IMR-90 (cell line): ENCODE measurements at regions not wholly inside any gene's neighbourhood (a gene's known extent, or its start where the extent isn't known, plus 50 kb on each side); places are given as distances from the start of the nearest gene placed in this dataset.

Source experiments
- ATAC-seq: fragments of 200-7000 bp; cut with Tn5 transposase; 2 replicates; pipeline ENCODE4 v1.9.1; 2020; ENCODE audit warnings: low read depth, mild to moderate bottlenecking, moderate library complexity
- BruUV-seq: library from RNA; stranded (reverse); fragments of 400-500 nt; replicated peaks from 2 replicates; lab custom pipeline; 2021; lab: Mats Ljungman, UMichigan
- CTCF ChIA-PET: fragments of 300-600 bp; formaldehyde crosslinking; extraction: SDS; loops from one replicate; lab custom pipeline; 2021; ENCODE audit warnings: antibody characterized with exemption; lab: Yijun Ruan, JAX
- POLR2A ChIA-PET: fragments of 300-600 bp; sonication (Branson Sonifier 250); formaldehyde crosslinking; loops from one replicate; lab custom pipeline; 2022; ENCODE audit warnings: antibody characterized with exemption; ENCODE audit not compliant: unreplicated experiment; lab: Charles Lee
- DNase-seq: peaks from one replicate; pipeline ENCODE4 v3.0.0; 2013
- H2AFZ ChIP-seq: replicated peaks from 2 replicates; pipeline ENCODE3; 2013; ENCODE audit warnings: low read length, mild to moderate bottlenecking; ENCODE audit not compliant: poor library complexity
- H2AK5ac ChIP-seq: 2 replicates; pipeline ENCODE4 v1.6.1; 2013; ENCODE audit warnings: low read depth, low read length, inconsistent platforms
- H2AK9ac ChIP-seq: replicated peaks from 2 replicates; pipeline ENCODE3; 2013; ENCODE audit warnings: mild to moderate bottlenecking, low read depth, low read length, moderate library complexity; ENCODE audit not compliant: poor library complexity
- H2BK120ac ChIP-seq: 2 replicates; pipeline ENCODE4 v1.6.1; 2013; ENCODE audit warnings: low read depth, low read length, inconsistent platforms
- H2BK15ac ChIP-seq: 3 replicates; pipeline ENCODE4 v1.6.1; 2013; ENCODE audit warnings: low read depth, low read length, inconsistent platforms
- H2BK20ac ChIP-seq: 2 replicates; pipeline ENCODE4 v1.6.1; 2013; ENCODE audit warnings: low read depth, mild to moderate bottlenecking, inconsistent platforms, low read length, moderate library complexity
- H2BK5ac ChIP-seq: 2 replicates; pipeline ENCODE4 v1.6.1; 2013; ENCODE audit warnings: mild to moderate bottlenecking, low read depth, low read length, inconsistent platforms; ENCODE audit not compliant: poor library complexity, severe bottlenecking
- H3K14ac ChIP-seq: replicated peaks from 2 replicates; pipeline ENCODE4 v1.6.1; 2013; ENCODE audit warnings: low read depth, low read length, inconsistent platforms
- H3K18ac ChIP-seq: 2 replicates; pipeline ENCODE4 v1.6.1; 2013; ENCODE audit warnings: low read depth, low read length, control low read depth
- H3K23ac ChIP-seq: 2 replicates; pipeline ENCODE4 v1.6.1; 2013; ENCODE audit warnings: low read depth, low read length, inconsistent platforms
- H3K27ac ChIP-seq: 2 replicates; pipeline ENCODE4 v1.5.1; 2013; ENCODE audit warnings: mild to moderate bottlenecking, control low read depth, low read length; ENCODE audit not compliant: insufficient read depth
- H3K27me3 ChIP-seq: 2 replicates; pipeline ENCODE4 v1.6.1; 2013; ENCODE audit warnings: low read length; ENCODE audit not compliant: control insufficient read depth, insufficient read depth
- H3K36me3 ChIP-seq: 2 replicates; pipeline ENCODE4 v1.6.1; 2013; ENCODE audit warnings: low read length, mixed read lengths; ENCODE audit not compliant: control insufficient read depth, insufficient read depth
- H3K4ac ChIP-seq: 2 replicates; pipeline ENCODE4 v1.6.1; 2013; ENCODE audit warnings: low read depth, low read length, inconsistent platforms
- H3K4me1 ChIP-seq: 2 replicates; pipeline ENCODE4 v1.6.1; 2013; ENCODE audit warnings: low read length, mixed read lengths; ENCODE audit not compliant: control insufficient read depth, insufficient read depth
- H3K4me2 ChIP-seq: 2 replicates; pipeline ENCODE4 v1.6.1; 2013; ENCODE audit warnings: low read depth, mild to moderate bottlenecking, control low read depth, low read length, moderate library complexity
- H3K4me3 ChIP-seq: 2 replicates; pipeline ENCODE4 v1.5.1; 2013; ENCODE audit warnings: low read depth, mild to moderate bottlenecking, control low read depth, low read length, moderate library complexity; ENCODE audit not compliant: insufficient read depth
- H3K56ac ChIP-seq: 2 replicates; pipeline ENCODE4 v1.6.1; 2013; ENCODE audit warnings: low read length, inconsistent platforms; ENCODE audit not compliant: insufficient read depth; ENCODE audit errors: extremely low read depth
- H3K79me1 ChIP-seq, 2 experiments: 2 replicates each; pipeline ENCODE4 v1.6.1; 2013; ENCODE audit warnings: low read length in 2 of 2, inconsistent platforms in 1 of 2, low read depth in 1 of 2
- H3K9ac ChIP-seq: 2 replicates; pipeline ENCODE4 v1.6.1; 2013; ENCODE audit warnings: low read depth, low read length, control low read depth
- H3K9me1 ChIP-seq: 2 replicates; pipeline ENCODE4 v1.6.1; 2013; ENCODE audit warnings: low read length, inconsistent platforms; ENCODE audit not compliant: insufficient read depth
- H3K9me3 ChIP-seq: 2 replicates; pipeline ENCODE4 v1.6.1; 2013; ENCODE audit warnings: low read length; ENCODE audit not compliant: control insufficient read depth, insufficient read depth
- H4K20me1 ChIP-seq: 2 replicates; pipeline ENCODE4 v1.6.1; 2013; ENCODE audit warnings: low read length, inconsistent platforms; ENCODE audit not compliant: insufficient read depth
- H4K5ac ChIP-seq: 2 replicates; pipeline ENCODE4 v1.6.1; 2013; ENCODE audit warnings: mild to moderate bottlenecking, low read depth, low read length, control low read depth
- H4K8ac ChIP-seq, 2 experiments: 2 replicates each; pipeline ENCODE4 v1.6.1; 2013; ENCODE audit warnings: low read depth in 2 of 2, low read length in 2 of 2, control low read depth in 1 of 2, inconsistent platforms in 1 of 2
- H4K91ac ChIP-seq: 2 replicates; pipeline ENCODE4 v1.6.1; 2013; ENCODE audit warnings: low read depth, low read length, inconsistent platforms; ENCODE audit not compliant: insufficient read depth
- BHLHE40 ChIP-seq: fragments of 150-350 bp; IDR thresholded peaks from 2 replicates; pipeline ENCODE4 v1.6.1; 2016; ENCODE audit warnings: mild to moderate bottlenecking, low read depth, low read length
- CEBPB ChIP-seq: IDR thresholded peaks from 2 replicates; pipeline ENCODE4 v1.6.1; 2012; ENCODE audit warnings: low read depth, low read length, improper control_type of control experiment
- CHD1 ChIP-seq: IDR thresholded peaks from 2 replicates; pipeline ENCODE4 v1.6.1; 2012; ENCODE audit warnings: low read depth, low read length, improper control_type of control experiment
- CTCF ChIP-seq: conservative IDR thresholded peaks from 2 replicates; pipeline ENCODE4 v1.5.1; 2012; ENCODE audit warnings: mild to moderate bottlenecking, low read depth, low read length, improper control_type of control experiment
- ELK1 ChIP-seq: fragments of 150-350 bp; IDR thresholded peaks from 2 replicates; pipeline ENCODE4 v1.6.1; 2016; ENCODE audit warnings: low read depth, mild to moderate bottlenecking, low read length, moderate library complexity, borderline replicate concordance
- FOS ChIP-seq: fragments of 150-350 bp; IDR thresholded peaks from 2 replicates; pipeline ENCODE4 v1.6.1; 2016; ENCODE audit warnings: low read depth, low read length
- MAFK ChIP-seq: IDR thresholded peaks from 2 replicates; pipeline ENCODE4 v1.6.1; 2012; ENCODE audit warnings: low read depth, low read length, improper control_type of control experiment
- MAZ ChIP-seq: IDR thresholded peaks from 2 replicates; pipeline ENCODE4 v1.6.1; 2012; ENCODE audit warnings: low read depth, mild to moderate bottlenecking, low read length, improper control_type of control experiment, moderate library complexity, borderline replicate concordance
- MXI1 ChIP-seq: IDR thresholded peaks from 2 replicates; pipeline ENCODE4 v1.6.1; 2012; ENCODE audit warnings: low read depth, mild to moderate bottlenecking, low read length, moderate library complexity, borderline replicate concordance
- NFE2L2 ChIP-seq: fragments of 150-350 bp; IDR thresholded peaks from 2 replicates; pipeline ENCODE4 v1.6.1; 2016; ENCODE audit warnings: low read depth, mild to moderate bottlenecking, low read length
- POLR2A ChIP-seq: IDR thresholded peaks from 2 replicates; pipeline ENCODE4 v1.6.1; 2012; ENCODE audit warnings: mild to moderate bottlenecking, low read depth, low read length
- RAD21 ChIP-seq: IDR thresholded peaks from 2 replicates; pipeline ENCODE4 v1.6.1; 2012; ENCODE audit warnings: low read length, improper control_type of control experiment
- RCOR1 ChIP-seq: IDR thresholded peaks from 2 replicates; pipeline ENCODE4 v1.6.1; 2012; ENCODE audit warnings: mild to moderate bottlenecking, low read length, improper control_type of control experiment; ENCODE audit not compliant: insufficient replicate concordance
- RFX5 ChIP-seq: IDR thresholded peaks from 2 replicates; pipeline ENCODE4 v1.8.0; 2012; ENCODE audit warnings: low read depth, mild to moderate bottlenecking, low read length, moderate library complexity
- SMC3 ChIP-seq: fragments of 150-350 bp; IDR thresholded peaks from 2 replicates; pipeline ENCODE4 v1.6.1; 2016; ENCODE audit warnings: low read depth, mild to moderate bottlenecking, antibody characterized with exemption, low read length, moderate library complexity
- USF2 ChIP-seq: fragments of 150-350 bp; IDR thresholded peaks from 2 replicates; pipeline ENCODE4 v1.6.1; 2017; ENCODE audit warnings: mild to moderate bottlenecking, antibody characterized with exemption, low read length, low read depth
- WGBS, 2 experiments: methylation state at CpG; one replicate each; pipeline versions ENCODE4 v1.1.5 to v1.1.7; 2013; ENCODE audit warnings: missing lambda C conversion rate in 2 of 2; ENCODE audit not compliant: insufficient read length in 1 of 2; ENCODE audit errors: extremely low coverage in 2 of 2; 5-methylcytosine and 5-hydroxymethylcytosine counted together
- dilution Hi-C: fragments of 300-500 bp; cut with HindIII; formaldehyde crosslinking; loops from one replicate; pipeline ENCODE4 v1.14.3; 2018; ENCODE audit warnings: low sequenced_read_pairs; ENCODE audit not compliant: unreplicated experiment
- in situ Hi-C: fragments of 300-500 bp; cut with MboI; formaldehyde crosslinking; loops from 3 replicates; pipeline ENCODE4 v1.14.3; 2019; ENCODE audit warnings: low sequenced_read_pairs, inconsistent platforms, mixed read lengths
- intact Hi-C: fragments of 100-400 bp; cut with micrococcal nuclease; formaldehyde crosslinking; loops from 2 replicates; pipeline ENCODE4 v1.10.0; 2022

GRCh38 chr10:59962756-59963155, 56.4 kb upstream of the CCDC6 start:
- H3K27me3 ChIP-seq = no peaks in the 10 kb centered on the region
- H3K18ac ChIP-seq = no peak overlapping the region
- in situ Hi-C loops (no loop called here), dilution Hi-C loops (no loop called here), intact Hi-C loops (no loop called here)
- no peaks in the 10 kb centered on the region for H3K4me1 ChIP-seq
- H2AK5ac ChIP-seq = no peak overlapping the region
- H3K4me3 ChIP-seq = no peak overlapping the region
- H4K91ac ChIP-seq = no peak overlapping the region
- H2BK5ac ChIP-seq = no peak overlapping the region
- no peak overlapping the region for H2AK9ac ChIP-seq
- no peaks in the 10 kb centered on the region for H3K9me3 ChIP-seq
- H3K27ac ChIP-seq = no peak overlapping the region
- no peaks in the 10 kb centered on the region for H3K36me3 ChIP-seq
- DNase-seq (no peak), ATAC-seq (no peak)
- no peak overlapping the region for H3K14ac ChIP-seq
- no peak overlapping the region for H4K5ac ChIP-seq
- no CpG with 5 or more reads among the region's 4 CpGs for WGBS, 2 experiments
- TF ChIP-seq CHD1 (no peak), FOS (no peak), MXI1 (no peak), ELK1 (no peak), RFX5 (no peak), USF2 (no peak), RAD21 (no peak), BHLHE40 (no peak), CTCF (no peak), NFE2L2 (no peak), SMC3 (no peak), CEBPB (no peak), MAZ (no peak), MAFK (no peak), POLR2A (no peak), RCOR1 (no peak)
- no peak overlapping the region for H3K4me2 ChIP-seq
- no peaks in the 10 kb centered on the region for H3K79me1 ChIP-seq
- no peak overlapping the region for H2BK120ac ChIP-seq
- no TSS peak for BruUV-seq
- H3K9ac ChIP-seq = no peak overlapping the region
- no peak overlapping the region for H2BK15ac ChIP-seq
- no peak overlapping the region for H3K4ac ChIP-seq
- CTCF ChIA-PET = no interaction called here
- POLR2A ChIA-PET = no interaction called here
- no peak overlapping the region for H4K8ac ChIP-seq
- no peaks in the 10 kb centered on the region for H3K9me1 ChIP-seq
- no peak overlapping the region for H3K56ac ChIP-seq
- H2AFZ ChIP-seq = no peak overlapping the region
- no peak overlapping the region for H3K23ac ChIP-seq
- no peak overlapping the region for H2BK20ac ChIP-seq
- no peaks in the 10 kb centered on the region for H4K20me1 ChIP-seq
